Neural cell (in vitro differentiated cells): ENCODE measurements at regions not wholly inside any gene's neighbourhood (a gene's known extent, or its start where the extent isn't known, plus 50 kb on each side); places are given as distances from the start of the nearest gene placed in this dataset.

Source experiments
- H2AFZ ChIP-seq: fragments of 200-600, 300-800 bp; sonication (generic), shearing (Covaris generic); 2 replicates; pipeline ENCODE4 v1.6.0; 2014; ENCODE audit warnings: low read depth, mild to moderate bottlenecking, antibody characterized with exemption, low read length, moderate library complexity
- H3F3A ChIP-seq: fragments of 200-600 bp; shearing (Covaris generic); 2 replicates; pipeline ENCODE4 v1.6.1; 2016; ENCODE audit warnings: mild to moderate bottlenecking, moderate library complexity, mixed read lengths, antibody characterized with exemption, low read length; ENCODE audit not compliant: insufficient read depth, poor library complexity, severe bottlenecking
- H3K27ac ChIP-seq: fragments of 200-600, 300-800 bp; sonication (generic), shearing (Covaris generic); 2 replicates; pipeline ENCODE4 v1.5.1; 2014; ENCODE audit warnings: mild to moderate bottlenecking, low read length, moderate library complexity
- H3K27me3 ChIP-seq: fragments of 300-800, 200-600 bp; sonication (generic), shearing (Covaris generic); 2 replicates; pipeline ENCODE4 v1.6.0; 2014; ENCODE audit warnings: mild to moderate bottlenecking, low read depth, low read length, moderate library complexity; ENCODE audit not compliant: insufficient read depth
- H3K36me3 ChIP-seq: fragments of 300-800, 200-600 bp; sonication (generic), shearing (Covaris generic); 2 replicates; pipeline ENCODE4 v1.5.1; 2014; ENCODE audit warnings: mild to moderate bottlenecking, antibody characterized with exemption, low read length, moderate library complexity; ENCODE audit not compliant: insufficient read depth
- H3K4me2 ChIP-seq: fragments of 300-800, 200-600 bp; sonication (generic), shearing (Covaris generic); 2 replicates; pipeline ENCODE4 v1.6.0; 2014; ENCODE audit warnings: mild to moderate bottlenecking, low read length
- H3K4me3 ChIP-seq: fragments of 300-800, 200-600 bp; sonication (generic), shearing (Covaris generic); 2 replicates; pipeline ENCODE4 v1.5.1; 2014; ENCODE audit warnings: mild to moderate bottlenecking, low read length, moderate library complexity
- H3K79me2 ChIP-seq: fragments of 200-600 bp; shearing (Covaris generic); replicated peaks from 2 replicates; pipeline ENCODE4 v1.6.0; 2014; ENCODE audit warnings: mild to moderate bottlenecking, low read length, moderate library complexity; ENCODE audit not compliant: insufficient read depth
- H3K9ac ChIP-seq: fragments of 300-800, 200-600 bp; sonication (generic), shearing (Covaris generic); 2 replicates; pipeline ENCODE4 v1.6.1; 2016; ENCODE audit warnings: mild to moderate bottlenecking, low read length, mixed read lengths
- H3K9me2 ChIP-seq: fragments of 200-600 bp; shearing (Covaris generic); 2 replicates; pipeline ENCODE4 v1.6.1; 2016; ENCODE audit warnings: mild to moderate bottlenecking, low read length, mixed read lengths; ENCODE audit not compliant: insufficient read depth
- H3K9me3 ChIP-seq: fragments of 200-600, 300-800 bp; sonication (generic), shearing (Covaris generic); 2 replicates; pipeline ENCODE4 v1.6.1; 2016; ENCODE audit warnings: mild to moderate bottlenecking, mixed run types, low read length, moderate library complexity, mixed read lengths
- H4K20me1 ChIP-seq: fragments of 200-600 bp; shearing (Covaris generic); 2 replicates; pipeline ENCODE4 v1.6.1; 2016; ENCODE audit warnings: mild to moderate bottlenecking, mixed run types; ENCODE audit not compliant: insufficient read depth
- EP300 ChIP-seq: fragments of 450-650 bp; conservative IDR thresholded peaks from 2 replicates; pipeline ENCODE4 v1.6.1; 2014; ENCODE audit warnings: antibody characterized with exemption, mild to moderate bottlenecking, moderate library complexity; ENCODE audit not compliant: poor library complexity, severe bottlenecking
- EZH2 ChIP-seq: fragments of 200-600, 300-800 bp; shearing (Covaris generic), sonication (generic); IDR thresholded peaks from 2 replicates; pipeline ENCODE4 v1.6.1; 2014; ENCODE audit warnings: antibody characterized with exemption, low read length, borderline replicate concordance, mild to moderate bottlenecking; ENCODE audit not compliant: insufficient read depth, poor library complexity, severe bottlenecking
- MXI1 ChIP-seq: fragments of 450-650 bp; conservative IDR thresholded peaks from 2 replicates; pipeline ENCODE4 v1.6.1; 2014; ENCODE audit warnings: antibody characterized with exemption, mild to moderate bottlenecking; ENCODE audit not compliant: poor library complexity, severe bottlenecking
- POLR2AphosphoS5 ChIP-seq: IDR thresholded peaks from 2 replicates; pipeline ENCODE4 v1.6.1; 2012
- RAD21 ChIP-seq: fragments of 450-650 bp; conservative IDR thresholded peaks from 2 replicates; pipeline ENCODE4 v1.6.1; 2014; ENCODE audit warnings: antibody characterized with exemption, mild to moderate bottlenecking, moderate library complexity
- REST ChIP-seq: IDR thresholded peaks from 2 replicates; pipeline ENCODE4 v1.6.1; 2012; ENCODE audit warnings: borderline replicate concordance
- SMC3 ChIP-seq: fragments of 450-650 bp; conservative IDR thresholded peaks from 2 replicates; pipeline ENCODE4 v1.6.1; 2014; ENCODE audit warnings: antibody characterized with exemption, mild to moderate bottlenecking, moderate library complexity; ENCODE audit not compliant: poor library complexity
- TAF1 ChIP-seq: IDR thresholded peaks from 2 replicates; pipeline ENCODE4 v1.6.1; 2012; ENCODE audit warnings: low read depth
- TF ChIP-seq, protein P1 (sequence below): fragments of 450-650 bp; IDR thresholded peaks from 2 replicates; pipeline ENCODE4 v1.5.1; 2014; ENCODE audit warnings: antibody characterized with exemption, mild to moderate bottlenecking, moderate library complexity; ENCODE audit not compliant: poor library complexity, severe bottlenecking

- H3K9me3 ChIP-seq, result no peaks in the 10 kb centered on the region
- no peak overlapping the region for H3K4me3 ChIP-seq
- H3F3A ChIP-seq, result no peaks in the 10 kb centered on the region
- H3K9ac ChIP-seq, result no peak overlapping the region
- TF ChIP-seq SMC3 (no peak), MXI1 (no peak)
- TF ChIP-seq, protein P1, sequence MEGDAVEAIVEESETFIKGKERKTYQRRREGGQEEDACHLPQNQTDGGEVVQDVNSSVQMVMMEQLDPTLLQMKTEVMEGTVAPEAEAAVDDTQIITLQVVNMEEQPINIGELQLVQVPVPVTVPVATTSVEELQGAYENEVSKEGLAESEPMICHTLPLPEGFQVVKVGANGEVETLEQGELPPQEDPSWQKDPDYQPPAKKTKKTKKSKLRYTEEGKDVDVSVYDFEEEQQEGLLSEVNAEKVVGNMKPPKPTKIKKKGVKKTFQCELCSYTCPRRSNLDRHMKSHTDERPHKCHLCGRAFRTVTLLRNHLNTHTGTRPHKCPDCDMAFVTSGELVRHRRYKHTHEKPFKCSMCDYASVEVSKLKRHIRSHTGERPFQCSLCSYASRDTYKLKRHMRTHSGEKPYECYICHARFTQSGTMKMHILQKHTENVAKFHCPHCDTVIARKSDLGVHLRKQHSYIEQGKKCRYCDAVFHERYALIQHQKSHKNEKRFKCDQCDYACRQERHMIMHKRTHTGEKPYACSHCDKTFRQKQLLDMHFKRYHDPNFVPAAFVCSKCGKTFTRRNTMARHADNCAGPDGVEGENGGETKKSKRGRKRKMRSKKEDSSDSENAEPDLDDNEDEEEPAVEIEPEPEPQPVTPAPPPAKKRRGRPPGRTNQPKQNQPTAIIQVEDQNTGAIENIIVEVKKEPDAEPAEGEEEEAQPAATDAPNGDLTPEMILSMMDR, result no peak
- H3K27me3 ChIP-seq, result no peaks in the 10 kb centered on the region
- H3K79me2 ChIP-seq, result no peaks in the 10 kb centered on the region
- H3K9me2 ChIP-seq, result no peaks in the 10 kb centered on the region
- H3K27ac ChIP-seq, result no peak overlapping the region
- H3K36me3 ChIP-seq, result no peaks in the 10 kb centered on the region
- H3K4me2 ChIP-seq, result no peak overlapping the region
- no peaks in the 10 kb centered on the region for H4K20me1 ChIP-seq
- H2AFZ ChIP-seq, result no peak overlapping the region
Observed at GRCh38 chr2:143918465-143918989, 601.4 kb downstream of the ZEB2 start.

DNA sequence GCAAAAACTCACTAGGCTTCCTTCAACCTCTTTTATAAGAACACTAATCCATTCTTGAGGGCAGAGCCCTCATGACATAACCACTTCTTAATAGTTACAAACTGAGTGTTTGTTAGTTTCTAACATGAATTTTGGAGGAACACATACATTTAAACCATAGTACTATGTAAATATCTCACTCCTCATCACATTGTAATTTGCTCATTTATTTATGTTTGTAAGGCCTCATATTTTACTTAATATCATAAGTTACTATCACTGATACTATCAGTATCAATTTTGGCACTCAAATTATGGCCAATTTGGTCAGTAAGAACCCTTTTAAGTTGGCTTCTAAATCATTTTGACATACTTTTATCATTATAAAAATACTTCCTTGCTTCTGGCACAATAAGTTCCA, 603.1 kb downstream of the ZEB2 start:
- Histone ChIP-seq H3K4me3 (no peak overlapping the region), H3K9me3 (no peaks in the 10 kb centered on the region), H3F3A (no peaks in the 10 kb centered on the region), H3K27me3 (no peaks in the 10 kb centered on the region), H3K9ac (no peak overlapping the region), H3K36me3 (no peaks in the 10 kb centered on the region), H3K79me2 (no peaks in the 10 kb centered on the region), H2AFZ (no peak overlapping the region), H3K27ac (no peak overlapping the region), H3K9me2 (no peaks in the 10 kb centered on the region), H4K20me1 (no peaks in the 10 kb centered on the region), H3K4me2 (no peak overlapping the region)
- TF ChIP-seq TAF1, result no peak
- TF ChIP-seq EZH2, result no peak
- TF ChIP-seq REST, result no peak
- TF ChIP-seq EP300, result no peak
- TF ChIP-seq POLR2AphosphoS5, result no peak
- TF ChIP-seq RAD21, result no peak
- TF ChIP-seq MXI1, result no peak
- TF ChIP-seq SMC3, result no peak
- TF ChIP-seq, protein P1, result no peak
